ENCODE measurements at regions not wholly inside any gene's neighbourhood (a gene's known extent, or its start where the extent isn't known, plus 50 kb on each side); places are given as distances from the start of the nearest gene placed in this dataset.

DNA sequence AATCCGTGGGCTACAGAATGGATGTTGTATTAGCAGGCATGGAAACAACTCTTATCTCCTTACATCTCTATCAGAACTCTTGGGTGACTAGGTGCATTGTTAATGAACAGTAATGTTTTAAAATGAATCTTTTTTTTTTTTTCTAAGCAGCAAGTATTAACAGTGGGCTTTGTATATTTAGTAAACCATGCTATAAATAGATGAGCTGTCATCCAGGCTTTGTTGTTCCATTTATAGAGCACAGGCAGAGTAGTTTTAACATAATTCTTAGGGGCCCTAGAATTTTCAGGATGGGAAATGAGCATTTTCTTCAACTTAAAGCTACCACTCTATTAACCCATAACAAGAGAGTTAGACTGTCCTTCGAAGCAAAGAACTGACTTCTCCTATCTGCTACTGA is 233.7 kb upstream of the ADAMTSL1 start:
- H3K79me2 ChIP-seq (ENCODE audit: low read length): no peaks in the 10 kb centered on the region
- no peak overlapping the region for H3K9ac ChIP-seq (ENCODE audit: low read length)
- no peak overlapping the region for H3K27ac ChIP-seq (ENCODE audit: low read length)
- no peaks in the 10 kb centered on the region for H3K4me1 ChIP-seq (ENCODE audit: low read length)
- H3K9me3 ChIP-seq (ENCODE audit: insufficient read depth, low read length): no peaks in the 10 kb centered on the region
- H2AFZ ChIP-seq (ENCODE audit: low read depth, low read length): no peak overlapping the region
- peaks cover 8% of the 10 kb centered on the region; the same call in 1 of the 2 replicates for H3K27me3 ChIP-seq (ENCODE audit: low read depth, low read length)
- TF ChIP-seq EZH2phosphoT487 (IDR thresholded peaks at IDR 0.05; ENCODE audit: low read depth): no peak
- TF ChIP-seq, protein P1, sequence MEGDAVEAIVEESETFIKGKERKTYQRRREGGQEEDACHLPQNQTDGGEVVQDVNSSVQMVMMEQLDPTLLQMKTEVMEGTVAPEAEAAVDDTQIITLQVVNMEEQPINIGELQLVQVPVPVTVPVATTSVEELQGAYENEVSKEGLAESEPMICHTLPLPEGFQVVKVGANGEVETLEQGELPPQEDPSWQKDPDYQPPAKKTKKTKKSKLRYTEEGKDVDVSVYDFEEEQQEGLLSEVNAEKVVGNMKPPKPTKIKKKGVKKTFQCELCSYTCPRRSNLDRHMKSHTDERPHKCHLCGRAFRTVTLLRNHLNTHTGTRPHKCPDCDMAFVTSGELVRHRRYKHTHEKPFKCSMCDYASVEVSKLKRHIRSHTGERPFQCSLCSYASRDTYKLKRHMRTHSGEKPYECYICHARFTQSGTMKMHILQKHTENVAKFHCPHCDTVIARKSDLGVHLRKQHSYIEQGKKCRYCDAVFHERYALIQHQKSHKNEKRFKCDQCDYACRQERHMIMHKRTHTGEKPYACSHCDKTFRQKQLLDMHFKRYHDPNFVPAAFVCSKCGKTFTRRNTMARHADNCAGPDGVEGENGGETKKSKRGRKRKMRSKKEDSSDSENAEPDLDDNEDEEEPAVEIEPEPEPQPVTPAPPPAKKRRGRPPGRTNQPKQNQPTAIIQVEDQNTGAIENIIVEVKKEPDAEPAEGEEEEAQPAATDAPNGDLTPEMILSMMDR (IDR thresholded peaks at IDR 0.05; ENCODE audit: low read depth, low read length): no peak
- H3K4me2 ChIP-seq (ENCODE audit: low read length): no peak overlapping the region
- H3K4me3 ChIP-seq (ENCODE audit: low read length): no peak overlapping the region
- no peaks in the 10 kb centered on the region for H4K20me1 ChIP-seq (ENCODE audit: insufficient read depth, low read length)
- H3K36me3 ChIP-seq (replicated peaks; ENCODE audit: low read depth, low read length): no peaks in the 10 kb centered on the region

DNA sequence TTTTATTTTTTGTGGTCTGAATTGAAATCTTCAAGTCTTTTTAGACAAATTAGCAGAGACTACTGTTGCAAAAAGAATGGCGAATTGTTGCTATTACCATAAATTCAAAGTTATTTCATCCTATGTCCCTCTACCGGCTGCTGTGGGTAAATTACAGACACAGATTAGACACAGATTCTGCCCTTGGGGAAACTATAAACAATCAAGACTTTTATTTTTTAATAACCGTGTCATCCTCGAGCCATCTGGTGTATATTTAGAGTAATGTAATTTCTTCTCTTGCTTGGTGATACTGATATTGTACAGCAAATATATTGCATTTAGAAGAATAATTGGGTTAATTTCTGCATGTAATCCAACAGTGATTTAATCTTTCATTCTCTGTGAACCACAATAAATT is 228.0 kb upstream of the ADAMTSL1 start:
- TF ChIP-seq EZH2phosphoT487 (IDR thresholded peaks at IDR 0.05; ENCODE audit: low read depth): no peak
- TF ChIP-seq, protein P1 (IDR thresholded peaks at IDR 0.05; ENCODE audit: low read depth, low read length): no peak; the same call in 1 of the 2 replicates
- Histone ChIP-seq H3K27ac (ENCODE audit: low read length) (no peak overlapping the region), H3K79me2 (ENCODE audit: low read length) (no peaks in the 10 kb centered on the region), H4K20me1 (ENCODE audit: insufficient read depth, low read length) (no peaks in the 10 kb centered on the region), H3K27me3 (ENCODE audit: low read depth, low read length) (no peaks in the 10 kb centered on the region), H3K4me2 (ENCODE audit: low read length) (no peak overlapping the region), H2AFZ (ENCODE audit: low read depth, low read length) (no peak overlapping the region), H3K9ac (ENCODE audit: low read length) (no peak overlapping the region), H3K4me3 (ENCODE audit: low read length) (no peak overlapping the region), H3K36me3 (replicated peaks; ENCODE audit: low read depth, low read length) (no peaks in the 10 kb centered on the region), H3K4me1 (ENCODE audit: low read length) (no peaks in the 10 kb centered on the region), H3K9me3 (ENCODE audit: insufficient read depth, low read length) (no peaks in the 10 kb centered on the region)

DNA sequence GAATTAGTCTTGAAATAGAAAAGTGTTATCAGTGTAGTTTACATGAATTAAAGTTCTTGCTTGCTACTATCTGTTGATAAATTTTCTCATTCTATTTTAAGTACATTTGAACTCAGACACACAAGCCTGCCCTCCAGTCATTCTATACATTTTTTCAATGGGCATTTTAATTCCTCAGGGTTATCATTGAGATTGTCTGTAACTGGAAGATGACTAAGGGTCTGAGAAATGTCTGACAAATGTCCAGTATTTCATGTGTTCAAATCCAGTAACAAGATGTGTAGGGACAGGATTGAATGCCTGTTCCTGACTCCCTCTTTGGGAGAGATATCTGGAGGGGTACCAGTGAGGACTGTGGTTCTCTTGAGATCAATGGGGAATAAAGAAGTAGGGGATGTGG is 223.9 kb upstream of the ADAMTSL1 start:
- H3K27ac ChIP-seq (ENCODE audit: low read length): no peak overlapping the region
- no peaks in the 10 kb centered on the region for H4K20me1 ChIP-seq (ENCODE audit: insufficient read depth, low read length)
- H2AFZ ChIP-seq (ENCODE audit: low read depth, low read length): no peak overlapping the region
- H3K9ac ChIP-seq (ENCODE audit: low read length): no peak overlapping the region
- H3K27me3 ChIP-seq (ENCODE audit: low read depth, low read length): no peaks in the 10 kb centered on the region
- H3K4me3 ChIP-seq (ENCODE audit: low read length): no peak overlapping the region
- no peaks in the 10 kb centered on the region for H3K9me3 ChIP-seq (ENCODE audit: insufficient read depth, low read length)
- H3K79me2 ChIP-seq (ENCODE audit: low read length): no peaks in the 10 kb centered on the region
- no peak overlapping the region for H3K4me2 ChIP-seq (ENCODE audit: low read length)
- no peaks in the 10 kb centered on the region for H3K4me1 ChIP-seq (ENCODE audit: low read length)
- H3K36me3 ChIP-seq (replicated peaks; ENCODE audit: low read depth, low read length): no peaks in the 10 kb centered on the region
- no peak for TF ChIP-seq EZH2phosphoT487 (IDR thresholded peaks at IDR 0.05; ENCODE audit: low read depth)
- TF ChIP-seq, protein P1 (IDR thresholded peaks at IDR 0.05; ENCODE audit: low read depth, low read length): no peak

DNA sequence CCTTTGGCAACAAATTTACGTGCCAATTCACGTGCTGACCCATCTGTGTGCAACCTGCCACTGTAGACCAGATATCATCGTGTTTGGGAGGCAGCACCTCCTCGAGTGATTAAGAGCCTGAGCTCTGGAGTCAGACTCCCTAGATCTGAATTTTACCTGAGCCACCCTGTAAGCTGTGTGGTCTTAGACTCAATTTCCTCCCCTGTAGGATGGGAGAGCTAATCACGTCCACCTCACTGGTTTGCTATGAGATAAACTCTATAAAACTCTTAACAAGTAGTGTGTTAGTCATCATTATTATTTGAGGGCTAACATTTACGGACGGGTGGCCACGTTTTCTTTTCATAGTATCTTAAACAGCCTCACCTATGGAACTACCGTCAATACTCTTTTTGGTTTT is 220.0 kb upstream of the ADAMTSL1 start:
- Histone ChIP-seq H3K36me3 (replicated peaks; ENCODE audit: low read depth, low read length) (no peaks in the 10 kb centered on the region), H3K4me3 (ENCODE audit: low read length) (no peak overlapping the region), H3K9ac (ENCODE audit: low read length) (no peak overlapping the region), H3K79me2 (ENCODE audit: low read length) (no peaks in the 10 kb centered on the region), H4K20me1 (ENCODE audit: insufficient read depth, low read length) (no peaks in the 10 kb centered on the region), H3K4me2 (ENCODE audit: low read length) (no peak overlapping the region), H3K4me1 (ENCODE audit: low read length) (no peaks in the 10 kb centered on the region), H3K27ac (ENCODE audit: low read length) (no peak overlapping the region), H2AFZ (ENCODE audit: low read depth, low read length) (no peak overlapping the region), H3K9me3 (ENCODE audit: insufficient read depth, low read length) (no peaks in the 10 kb centered on the region), H3K27me3 (ENCODE audit: low read depth, low read length) (peaks cover 15% of the 10 kb centered on the region; the same call in 1 of the 2 replicates)
- TF ChIP-seq, protein P1 (IDR thresholded peaks at IDR 0.05; ENCODE audit: low read depth, low read length): no peak
- no peak for TF ChIP-seq EZH2phosphoT487 (IDR thresholded peaks at IDR 0.05; ENCODE audit: low read depth)
